Esophagus squamous epithelium (tissue), 4 donors: ENCODE measurements at regions not wholly inside any gene's neighbourhood (a gene's known extent, or its start where the extent isn't known, plus 50 kb on each side); places are given as distances from the start of the nearest gene placed in this dataset.

ENCODE experiments used
- CTCF ChIP-seq, 6 experiments: fragments of 450-650 bp in 4 of 6; fragments of 200-600 bp in 2 of 6; sonication (generic) in 2 of 6; IDR thresholded peaks; one replicate each; pipeline ENCODE4 v1.5.1; 2016 to 2019; ENCODE audit warnings: antibody characterized with exemption in 6 of 6, mild to moderate bottlenecking in 4 of 6, moderate library complexity in 4 of 6
- POLR2A ChIP-seq, 4 donors: fragments of 450-650 bp; IDR thresholded peaks; one replicate each; pipeline ENCODE4 v1.6.1; 2017; ENCODE audit warnings: antibody characterized with exemption in 4 of 4, mild to moderate bottlenecking in 4 of 4, moderate library complexity in 3 of 4

DNA sequence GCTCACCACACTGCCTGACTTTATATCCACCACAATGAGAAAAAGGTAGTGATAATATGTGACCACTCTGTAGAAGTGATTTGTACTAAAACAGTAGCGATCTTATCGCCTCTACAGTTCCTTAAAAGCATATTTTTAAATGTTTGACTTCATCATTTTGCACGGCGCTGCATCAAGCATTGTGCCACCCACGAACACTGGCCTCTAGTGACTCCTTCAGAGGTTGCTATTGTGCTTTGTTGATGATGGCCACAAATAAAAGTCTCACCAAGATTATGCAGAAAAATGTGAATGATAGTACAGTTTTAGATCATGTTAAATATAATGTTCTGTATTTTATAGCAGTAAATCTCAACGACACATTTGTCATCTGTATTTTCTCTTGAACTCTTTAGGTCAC lies 186.5 kb upstream of the NCAM2 start:
- TF ChIP-seq POLR2A (IDR thresholded peaks at IDR 0.05), result no peak
- TF ChIP-seq CTCF (IDR thresholded peaks at IDR 0.05), result no peak
